Epithelial cell of esophagus (primary cell): ENCODE measurements at regions not wholly inside any gene's neighbourhood (a gene's known extent, or its start where the extent isn't known, plus 50 kb on each side); places are given as distances from the start of the nearest gene placed in this dataset.

Experiments
- DNase-seq: peaks from one replicate; pipeline ENCODE4 v3.0.0; 2010; ENCODE audit warnings: low read depth
- H3K4me3 ChIP-seq: 2 replicates; pipeline ENCODE4 v1.5.1; 2011; ENCODE audit warnings: mild to moderate bottlenecking, low read length, control low read depth
- TF ChIP-seq, protein P1 (sequence below): IDR thresholded peaks from 2 replicates; pipeline ENCODE4 v1.5.1; 2011; ENCODE audit warnings: low read depth, mild to moderate bottlenecking, low read length, control low read depth, inconsistent platforms; ENCODE audit not compliant: insufficient read depth; ENCODE audit errors: missing control alignments

DNA sequence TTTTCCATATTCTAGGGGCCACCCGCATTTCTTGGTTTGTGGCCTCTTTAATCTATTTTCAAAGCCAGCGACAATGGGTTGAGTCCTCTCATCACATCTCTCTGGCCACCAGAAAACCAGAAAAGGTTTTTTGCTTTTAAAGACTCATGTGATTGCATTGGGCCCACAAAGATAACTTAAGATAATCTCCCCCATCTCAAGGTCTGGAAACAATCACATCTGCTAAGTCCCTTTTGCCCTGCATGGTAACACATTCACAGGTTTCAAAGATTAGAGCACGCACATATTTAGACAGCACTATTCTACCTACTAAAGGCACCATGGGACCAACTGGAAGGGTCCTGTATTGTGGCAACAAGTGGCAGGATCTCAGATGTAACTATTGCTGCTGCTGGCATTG is 147.0 kb upstream of the MIR17HG start:
- TF ChIP-seq, protein P1, sequence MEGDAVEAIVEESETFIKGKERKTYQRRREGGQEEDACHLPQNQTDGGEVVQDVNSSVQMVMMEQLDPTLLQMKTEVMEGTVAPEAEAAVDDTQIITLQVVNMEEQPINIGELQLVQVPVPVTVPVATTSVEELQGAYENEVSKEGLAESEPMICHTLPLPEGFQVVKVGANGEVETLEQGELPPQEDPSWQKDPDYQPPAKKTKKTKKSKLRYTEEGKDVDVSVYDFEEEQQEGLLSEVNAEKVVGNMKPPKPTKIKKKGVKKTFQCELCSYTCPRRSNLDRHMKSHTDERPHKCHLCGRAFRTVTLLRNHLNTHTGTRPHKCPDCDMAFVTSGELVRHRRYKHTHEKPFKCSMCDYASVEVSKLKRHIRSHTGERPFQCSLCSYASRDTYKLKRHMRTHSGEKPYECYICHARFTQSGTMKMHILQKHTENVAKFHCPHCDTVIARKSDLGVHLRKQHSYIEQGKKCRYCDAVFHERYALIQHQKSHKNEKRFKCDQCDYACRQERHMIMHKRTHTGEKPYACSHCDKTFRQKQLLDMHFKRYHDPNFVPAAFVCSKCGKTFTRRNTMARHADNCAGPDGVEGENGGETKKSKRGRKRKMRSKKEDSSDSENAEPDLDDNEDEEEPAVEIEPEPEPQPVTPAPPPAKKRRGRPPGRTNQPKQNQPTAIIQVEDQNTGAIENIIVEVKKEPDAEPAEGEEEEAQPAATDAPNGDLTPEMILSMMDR: no peak
- H3K4me3 ChIP-seq: no peak overlapping the region
- DNase-seq: no peak

DNA sequence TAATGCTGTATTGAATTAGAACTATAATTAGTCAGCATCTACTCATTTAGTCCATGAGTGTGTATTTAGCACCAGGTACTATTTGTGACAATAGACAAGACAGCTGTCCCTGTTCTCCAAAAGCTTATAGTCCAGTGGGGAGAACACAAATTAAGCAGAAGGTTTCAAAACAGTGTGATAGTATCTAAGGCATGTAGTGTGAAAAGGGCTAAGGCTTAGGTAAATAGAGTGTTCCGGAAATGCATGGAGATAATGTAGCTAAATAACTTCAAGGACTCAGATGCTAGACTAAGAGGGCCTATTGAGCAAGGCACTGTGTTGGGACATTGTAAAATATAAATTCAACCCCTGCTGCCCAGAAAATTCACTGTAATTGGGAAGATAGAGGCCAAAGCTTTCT is 144.1 kb upstream of the MIR17HG start:
- H3K4me3 ChIP-seq: no peak overlapping the region
- TF ChIP-seq, protein P1: no peak
- DNase-seq: no peak

DNA sequence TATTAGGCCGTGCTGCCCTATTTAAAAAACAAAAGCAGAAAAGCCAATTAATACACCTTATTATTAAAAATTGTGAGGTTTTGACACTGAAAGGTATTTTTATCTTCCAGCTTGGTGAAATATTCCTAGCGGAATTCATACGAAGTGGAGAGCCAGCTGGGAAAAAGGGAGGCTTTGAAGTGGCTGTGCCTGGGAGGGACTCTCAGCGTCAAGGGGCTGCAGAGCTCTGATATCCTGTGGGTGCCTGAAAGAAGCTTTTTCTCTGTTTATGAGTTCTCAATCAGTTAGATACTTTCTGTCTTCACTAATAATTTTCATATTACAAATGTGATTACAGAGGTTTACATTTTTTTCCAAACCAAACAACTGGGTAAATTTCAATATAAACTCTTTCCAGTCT is 140.2 kb upstream of the MIR17HG start:
- TF ChIP-seq, protein P1: no peak
- H3K4me3 ChIP-seq: no peak overlapping the region
- DNase-seq: no peak

DNA sequence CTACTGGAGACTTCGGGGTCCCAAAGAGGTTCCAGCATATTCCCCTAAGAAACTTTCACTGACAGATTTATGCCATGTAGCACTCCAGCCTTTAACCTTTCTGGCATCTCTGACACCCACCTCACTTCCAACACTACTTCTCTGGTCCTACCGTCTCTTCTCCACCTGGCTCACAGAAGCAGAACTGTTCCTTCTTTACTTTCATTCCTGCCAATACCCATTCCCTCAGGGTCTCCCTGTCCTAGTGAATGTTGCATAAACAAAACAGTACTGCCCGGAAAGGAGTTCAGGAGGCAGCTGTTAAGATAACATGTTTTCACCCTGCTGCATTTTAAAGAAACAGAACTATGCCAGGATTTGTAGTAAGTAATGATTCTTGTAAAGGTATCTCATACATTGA is 136.0 kb upstream of the MIR17HG start:
- H3K4me3 ChIP-seq: no peak overlapping the region
- TF ChIP-seq, protein P1: no peak
- DNase-seq: no peak

DNA sequence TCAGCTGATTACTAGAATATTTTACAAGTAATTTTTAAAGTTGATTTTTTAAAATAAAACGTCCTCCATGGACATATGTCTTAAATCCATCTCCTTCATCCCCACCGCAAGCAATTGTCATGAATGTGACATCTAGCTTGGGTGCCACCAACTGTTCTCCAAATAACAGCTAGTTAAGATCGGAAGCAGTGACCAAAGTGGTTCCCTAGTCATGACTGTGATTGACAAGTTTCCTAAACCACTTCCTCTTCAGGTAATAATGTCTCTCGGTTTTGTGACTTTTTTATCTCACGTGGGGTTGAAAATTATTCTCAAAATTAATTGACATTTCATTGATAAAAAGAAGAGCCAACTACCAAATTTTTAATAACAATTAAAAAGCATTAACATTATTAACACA is 135.3 kb upstream of the MIR17HG start:
- TF ChIP-seq, protein P1: no peak
- no peak for DNase-seq
- H3K4me3 ChIP-seq: no peak overlapping the region

DNA sequence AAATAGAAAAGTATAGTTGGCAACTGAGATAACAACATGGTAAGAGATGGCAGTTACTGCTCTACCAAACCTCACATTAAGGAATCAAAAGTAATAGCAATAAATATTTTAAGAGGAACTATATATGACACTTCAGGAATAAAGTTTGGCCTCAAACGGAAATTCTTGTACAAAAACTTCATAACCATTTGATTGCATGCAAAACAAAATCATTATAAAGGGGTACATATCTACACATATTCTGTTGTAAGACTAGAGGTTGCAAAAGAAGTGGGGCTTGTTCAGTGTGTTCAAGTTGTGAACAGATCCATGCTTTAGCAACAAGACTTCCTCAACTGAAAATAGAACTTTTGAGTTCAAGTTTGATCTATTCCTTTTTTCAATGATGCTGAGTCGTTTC is 133.5 kb upstream of the MIR17HG start:
- no peak for DNase-seq
- H3K4me3 ChIP-seq: no peak overlapping the region
- TF ChIP-seq, protein P1: no peak

DNA sequence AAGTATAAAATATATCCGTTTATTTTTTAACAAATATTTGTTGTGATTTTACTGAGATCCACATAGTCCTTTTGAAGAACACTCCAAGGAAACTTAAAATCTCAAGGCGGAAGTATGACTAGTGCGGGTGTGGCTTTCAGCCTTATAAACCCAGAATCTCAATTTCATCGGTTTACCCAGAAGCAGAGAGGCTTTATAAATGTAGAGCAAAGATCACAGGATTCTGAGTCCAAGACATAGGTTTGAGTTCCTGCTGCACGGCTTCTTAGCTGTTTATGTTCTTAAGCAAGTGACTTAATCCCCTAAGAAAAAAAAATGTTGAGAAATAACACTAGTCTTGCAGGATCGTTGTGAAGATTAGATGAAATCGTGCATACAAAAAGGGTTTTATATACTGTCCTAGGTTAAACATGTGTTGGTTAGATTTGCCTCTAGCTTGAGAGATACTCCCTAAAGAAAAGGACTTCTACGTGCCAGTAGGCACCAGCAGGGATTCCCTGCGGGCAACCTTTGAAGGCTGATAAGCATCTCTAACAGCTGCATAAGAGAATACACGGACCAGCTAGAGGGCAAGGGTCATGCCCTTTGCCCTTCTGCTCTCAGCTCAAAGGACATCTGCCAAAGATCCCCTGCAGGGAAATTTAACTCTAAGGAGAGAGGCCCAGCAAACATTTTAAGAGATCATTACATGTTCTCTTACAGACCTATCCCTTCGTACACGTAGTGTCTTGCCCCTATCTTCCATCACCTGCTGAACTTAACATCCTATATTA is 130.4 kb upstream of the MIR17HG start:
- TF ChIP-seq, protein P1: no peak
- H3K4me3 ChIP-seq: no peak overlapping the region
- DNase-seq: no peak
